WTC11 (cell line): ENCODE measurements at regions not wholly inside any gene's neighbourhood (a gene's known extent, or its start where the extent isn't known, plus 50 kb on each side); places are given as distances from the start of the nearest gene placed in this dataset.

Experiments
- JUN ChIP-seq: sonication (generic); formaldehyde crosslinking; IDR thresholded peaks from 2 replicates; pipeline ENCODE4 v1.8.0; 2023; ENCODE audit warnings: mild to moderate bottlenecking, missing genetic modification reagents
- KAT7 ChIP-seq: sonication (generic); formaldehyde crosslinking; IDR thresholded peaks from 2 replicates; pipeline ENCODE4 v1.8.1; 2023; ENCODE audit warnings: missing genetic modification reagents, mild to moderate bottlenecking, borderline replicate concordance
- NFYB ChIP-seq: sonication (generic); formaldehyde crosslinking; conservative IDR thresholded peaks from 2 replicates; pipeline ENCODE4 v1.8.0; 2022; ENCODE audit warnings: low read depth, missing genetic modification reagents
- SP1 ChIP-seq: sonication (generic); formaldehyde crosslinking; conservative IDR thresholded peaks from 2 replicates; pipeline ENCODE4 v1.8.1; 2022; ENCODE audit warnings: missing genetic modification reagents
- TF ChIP-seq, protein P1 (sequence below): fragments of 200-600 bp; IDR thresholded peaks from 2 replicates; pipeline ENCODE4 v1.8.0; 2022; ENCODE audit warnings: antibody characterized with exemption
- TF ChIP-seq, protein P2 (sequence below): fragments of 250-450 bp; sonication (Bioruptor Pico); IDR thresholded peaks from 2 replicates; pipeline ENCODE4 v1.9.0; 2021; ENCODE audit warnings: mild to moderate bottlenecking
- TF ChIP-seq, protein P3 (sequence below): sonication (generic); formaldehyde crosslinking; IDR thresholded peaks from 2 replicates; pipeline ENCODE4 v1.8.1; 2023; ENCODE audit warnings: mild to moderate bottlenecking, moderate library complexity, missing genetic modification reagents
- TF ChIP-seq, protein P4 (sequence below): sonication (generic); formaldehyde crosslinking; IDR thresholded peaks from 2 replicates; pipeline ENCODE4 v1.8.1; 2022; ENCODE audit warnings: mild to moderate bottlenecking, moderate library complexity, missing genetic modification reagents

DNA sequence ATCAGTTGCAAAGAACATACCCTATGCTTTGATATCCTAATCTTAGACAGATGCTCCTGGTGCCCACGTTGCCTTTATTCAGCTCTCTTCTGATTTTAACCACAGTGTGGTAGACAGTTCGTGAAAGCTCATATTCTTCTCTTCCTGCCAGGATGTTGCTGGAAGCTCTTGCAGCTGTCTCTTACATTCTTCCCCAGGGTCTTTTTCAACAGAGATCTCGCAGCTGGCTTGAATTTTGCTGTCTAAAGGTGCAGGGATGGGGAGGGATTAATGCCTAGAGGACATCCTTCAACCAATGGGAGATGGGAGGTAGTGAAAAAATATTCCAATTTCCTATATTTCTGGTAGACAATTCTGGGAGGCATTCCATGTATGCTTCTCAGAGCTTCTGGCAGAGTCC, 150.0 kb upstream of the APP start:
- TF ChIP-seq NFYB (CRISPR knock-in tag) (no peak), KAT7 (no peak), SP1 (CRISPR knock-in tag) (no peak), JUN (CRISPR knock-in tag) (no peak)
- TF ChIP-seq, protein P1, sequence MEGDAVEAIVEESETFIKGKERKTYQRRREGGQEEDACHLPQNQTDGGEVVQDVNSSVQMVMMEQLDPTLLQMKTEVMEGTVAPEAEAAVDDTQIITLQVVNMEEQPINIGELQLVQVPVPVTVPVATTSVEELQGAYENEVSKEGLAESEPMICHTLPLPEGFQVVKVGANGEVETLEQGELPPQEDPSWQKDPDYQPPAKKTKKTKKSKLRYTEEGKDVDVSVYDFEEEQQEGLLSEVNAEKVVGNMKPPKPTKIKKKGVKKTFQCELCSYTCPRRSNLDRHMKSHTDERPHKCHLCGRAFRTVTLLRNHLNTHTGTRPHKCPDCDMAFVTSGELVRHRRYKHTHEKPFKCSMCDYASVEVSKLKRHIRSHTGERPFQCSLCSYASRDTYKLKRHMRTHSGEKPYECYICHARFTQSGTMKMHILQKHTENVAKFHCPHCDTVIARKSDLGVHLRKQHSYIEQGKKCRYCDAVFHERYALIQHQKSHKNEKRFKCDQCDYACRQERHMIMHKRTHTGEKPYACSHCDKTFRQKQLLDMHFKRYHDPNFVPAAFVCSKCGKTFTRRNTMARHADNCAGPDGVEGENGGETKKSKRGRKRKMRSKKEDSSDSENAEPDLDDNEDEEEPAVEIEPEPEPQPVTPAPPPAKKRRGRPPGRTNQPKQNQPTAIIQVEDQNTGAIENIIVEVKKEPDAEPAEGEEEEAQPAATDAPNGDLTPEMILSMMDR = no peak
- TF ChIP-seq, protein P2, sequence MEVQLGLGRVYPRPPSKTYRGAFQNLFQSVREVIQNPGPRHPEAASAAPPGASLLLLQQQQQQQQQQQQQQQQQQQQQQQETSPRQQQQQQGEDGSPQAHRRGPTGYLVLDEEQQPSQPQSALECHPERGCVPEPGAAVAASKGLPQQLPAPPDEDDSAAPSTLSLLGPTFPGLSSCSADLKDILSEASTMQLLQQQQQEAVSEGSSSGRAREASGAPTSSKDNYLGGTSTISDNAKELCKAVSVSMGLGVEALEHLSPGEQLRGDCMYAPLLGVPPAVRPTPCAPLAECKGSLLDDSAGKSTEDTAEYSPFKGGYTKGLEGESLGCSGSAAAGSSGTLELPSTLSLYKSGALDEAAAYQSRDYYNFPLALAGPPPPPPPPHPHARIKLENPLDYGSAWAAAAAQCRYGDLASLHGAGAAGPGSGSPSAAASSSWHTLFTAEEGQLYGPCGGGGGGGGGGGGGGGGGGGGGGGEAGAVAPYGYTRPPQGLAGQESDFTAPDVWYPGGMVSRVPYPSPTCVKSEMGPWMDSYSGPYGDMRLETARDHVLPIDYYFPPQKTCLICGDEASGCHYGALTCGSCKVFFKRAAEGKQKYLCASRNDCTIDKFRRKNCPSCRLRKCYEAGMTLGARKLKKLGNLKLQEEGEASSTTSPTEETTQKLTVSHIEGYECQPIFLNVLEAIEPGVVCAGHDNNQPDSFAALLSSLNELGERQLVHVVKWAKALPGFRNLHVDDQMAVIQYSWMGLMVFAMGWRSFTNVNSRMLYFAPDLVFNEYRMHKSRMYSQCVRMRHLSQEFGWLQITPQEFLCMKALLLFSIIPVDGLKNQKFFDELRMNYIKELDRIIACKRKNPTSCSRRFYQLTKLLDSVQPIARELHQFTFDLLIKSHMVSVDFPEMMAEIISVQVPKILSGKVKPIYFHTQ = no peak
- TF ChIP-seq, protein P3, sequence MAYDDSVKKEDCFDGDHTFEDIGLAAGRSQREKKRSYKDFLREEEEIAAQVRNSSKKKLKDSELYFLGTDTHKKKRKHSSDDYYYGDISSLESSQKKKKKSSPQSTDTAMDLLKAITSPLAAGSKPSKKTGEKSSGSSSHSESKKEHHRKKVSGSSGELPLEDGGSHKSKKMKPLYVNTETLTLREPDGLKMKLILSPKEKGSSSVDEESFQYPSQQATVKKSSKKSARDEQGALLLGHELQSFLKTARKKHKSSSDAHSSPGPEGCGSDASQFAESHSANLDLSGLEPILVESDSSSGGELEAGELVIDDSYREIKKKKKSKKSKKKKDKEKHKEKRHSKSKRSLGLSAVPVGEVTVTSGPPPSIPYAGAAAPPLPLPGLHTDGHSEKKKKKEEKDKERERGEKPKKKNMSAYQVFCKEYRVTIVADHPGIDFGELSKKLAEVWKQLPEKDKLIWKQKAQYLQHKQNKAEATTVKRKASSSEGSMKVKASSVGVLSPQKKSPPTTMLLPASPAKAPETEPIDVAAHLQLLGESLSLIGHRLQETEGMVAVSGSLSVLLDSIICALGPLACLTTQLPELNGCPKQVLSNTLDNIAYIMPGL (CRISPR knock-in tag) = no peak
- TF ChIP-seq, protein P4, sequence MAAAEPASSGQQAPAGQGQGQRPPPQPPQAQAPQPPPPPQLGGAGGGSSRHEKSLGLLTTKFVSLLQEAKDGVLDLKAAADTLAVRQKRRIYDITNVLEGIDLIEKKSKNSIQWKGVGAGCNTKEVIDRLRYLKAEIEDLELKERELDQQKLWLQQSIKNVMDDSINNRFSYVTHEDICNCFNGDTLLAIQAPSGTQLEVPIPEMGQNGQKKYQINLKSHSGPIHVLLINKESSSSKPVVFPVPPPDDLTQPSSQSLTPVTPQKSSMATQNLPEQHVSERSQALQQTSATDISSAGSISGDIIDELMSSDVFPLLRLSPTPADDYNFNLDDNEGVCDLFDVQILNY (CRISPR knock-in tag) = no peak
